HG03095 (cell line): ENCODE measurements at regions not wholly inside any gene's neighbourhood (a gene's known extent, or its start where the extent isn't known, plus 50 kb on each side); places are given as distances from the start of the nearest gene placed in this dataset.

Experiments
- ATAC-seq: cut with Tn5 transposase; IDR thresholded peaks from one replicate; pipeline ENCODE4 v1.9.1; 2021; ENCODE audit warnings: moderate library complexity; ENCODE audit not compliant: unreplicated experiment

- ATAC-seq, result no peak
Measured at GRCh38 chr3:117367861-117368260, 658.3 kb downstream of the TUSC7 start.

- no peak for ATAC-seq
Measured at GRCh38 chr3:117380631-117381030, 671.1 kb downstream of the TUSC7 start.

- ATAC-seq, result no peak
Measured at GRCh38 chr3:117393119-117393518, 683.5 kb downstream of the TUSC7 start.

GRCh38 chr3:117398141-117398899, 688.7 kb downstream of the TUSC7 start:
- no peak for ATAC-seq

GRCh38 chr3:117399311-117400078, 689.9 kb downstream of the TUSC7 start:
- no peak for ATAC-seq

GRCh38 chr3:117400303-117400702, 690.7 kb downstream of the TUSC7 start:
- no peak for ATAC-seq

- ATAC-seq, result no peak
Measured at GRCh38 chr3:117404141-117404540, 694.6 kb downstream of the TUSC7 start.

- ATAC-seq, result no peak
Measured at GRCh38 chr3:117404730-117405129, 695.2 kb downstream of the TUSC7 start.

- ATAC-seq, result no peak
Measured at GRCh38 chr3:117405359-117405758, 695.8 kb downstream of the TUSC7 start.

GRCh38 chr3:117407317-117407716, 697.7 kb downstream of the TUSC7 start:
- ATAC-seq, result no peak

GRCh38 chr3:117408811-117409210, 699.2 kb downstream of the TUSC7 start:
- no peak for ATAC-seq

GRCh38 chr3:117409256-117409655, 699.7 kb downstream of the TUSC7 start:
- no peak for ATAC-seq

GRCh38 chr3:117409701-117410459, 700.3 kb downstream of the TUSC7 start:
- no peak for ATAC-seq

GRCh38 chr3:117411971-117412370, 702.4 kb downstream of the TUSC7 start:
- no peak for ATAC-seq

GRCh38 chr3:117417411-117417810, 707.8 kb downstream of the TUSC7 start:
- ATAC-seq, result no peak

- ATAC-seq, result no peak
Measured at GRCh38 chr3:117427081-117427480, 717.5 kb downstream of the TUSC7 start.

GRCh38 chr3:117433427-117433826, 723.8 kb downstream of the TUSC7 start:
- no peak for ATAC-seq

GRCh38 chr3:117434661-117435412, 725.3 kb downstream of the TUSC7 start:
- no peak for ATAC-seq

- ATAC-seq, result no peak
Measured at GRCh38 chr3:117435506-117435905, 725.9 kb downstream of the TUSC7 start.

- no peak for ATAC-seq
Measured at GRCh38 chr3:117439812-117440211, 730.2 kb downstream of the TUSC7 start.

- ATAC-seq, result no peak
Measured at GRCh38 chr3:117441851-117442250, 732.3 kb downstream of the TUSC7 start.
